ENCODE measurements at regions not wholly inside any gene's neighbourhood (a gene's known extent, or its start where the extent isn't known, plus 50 kb on each side); places are given as distances from the start of the nearest gene placed in this dataset.

- TF ChIP-seq CTCF (IDR thresholded peaks at IDR 0.05) (no peak), POLR2A (IDR thresholded peaks at IDR 0.05) (no peak)
- Histone ChIP-seq H3K27me3 (no peaks in the 10 kb centered on the region), H3K27ac (no peak overlapping the region), H3K9me3 (no peaks in the 10 kb centered on the region), H3K4me3 (replicated peaks in 1 of 3) (no peak overlapping the region), H3K4me1 (no peaks in the 10 kb centered on the region), H3K36me3 (no peaks in the 10 kb centered on the region)
- 79 to 89% methylated on average over 1 of the region's 1 CpG for WGBS, 2 donors
- intact Hi-C loops (cut with DNase I), result no loop called here
- no peak for DNase-seq
These were observed 108.2 kb upstream of the UBE2E3 start for GRCh38 chr2:180872255-180872654.

- Histone ChIP-seq H3K27ac (no peak overlapping the region), H3K4me3 (replicated peaks in 1 of 3) (no peak overlapping the region), H3K9me3 (no peaks in the 10 kb centered on the region), H3K36me3 (no peaks in the 10 kb centered on the region), H3K4me1 (no peaks in the 10 kb centered on the region), H3K27me3 (no peaks in the 10 kb centered on the region)
- TF ChIP-seq CTCF (IDR thresholded peaks at IDR 0.05) (no peak), POLR2A (IDR thresholded peaks at IDR 0.05) (no peak)
- 63 to 67% methylated on average over 4 of the region's 4 CpGs for WGBS, 2 donors
- intact Hi-C loops (cut with DNase I), result no loop called here
- no peak for DNase-seq
These were observed 108.8 kb upstream of the UBE2E3 start for GRCh38 chr2:180871649-180872048.

- Histone ChIP-seq H3K36me3 (no peaks in the 10 kb centered on the region), H3K9me3 (no peaks in the 10 kb centered on the region), H3K4me3 (replicated peaks in 1 of 3) (no peak overlapping the region), H3K27ac (no peak overlapping the region), H3K27me3 (no peaks in the 10 kb centered on the region), H3K4me1 (no peaks in the 10 kb centered on the region)
- WGBS, 2 donors, result 94 to 98% methylated on average over 2 of the region's 2 CpGs
- intact Hi-C loops (cut with DNase I), result no loop called here
- DNase-seq, result no peak
- no peak for TF ChIP-seq CTCF (IDR thresholded peaks at IDR 0.05)
- no peak for TF ChIP-seq POLR2A (IDR thresholded peaks at IDR 0.05)
These were observed 130.6 kb upstream of the UBE2E3 start for GRCh38 chr2:180849851-180850250.

- H3K9me3 ChIP-seq, result no peaks in the 10 kb centered on the region
- no peaks in the 10 kb centered on the region for H3K36me3 ChIP-seq
- H3K27ac ChIP-seq, result no peak overlapping the region
- intact Hi-C loops (cut with DNase I), result no loop called here
- no peak for DNase-seq
- no peak overlapping the region for H3K4me3 ChIP-seq (replicated peaks in 1 of 3)
- H3K27me3 ChIP-seq, result no peaks in the 10 kb centered on the region
- H3K4me1 ChIP-seq, result no peaks in the 10 kb centered on the region
- TF ChIP-seq POLR2A (IDR thresholded peaks at IDR 0.05) (no peak), CTCF (IDR thresholded peaks at IDR 0.05) (no peak)
These were observed 132.0 kb upstream of the UBE2E3 start for GRCh38 chr2:180848393-180848792.

- 82 to 90% methylated on average over 3 of the region's 3 CpGs for WGBS, 2 donors
- no peak overlapping the region for H3K27ac ChIP-seq
These were observed 133.5 kb upstream of the UBE2E3 start for GRCh38 chr2:180846756-180847472.

More at GRCh38 chr2:180846756-180847472, 133.5 kb upstream of the UBE2E3 start:
- no peaks in the 10 kb centered on the region for H3K27me3 ChIP-seq
- no peaks in the 10 kb centered on the region for H3K9me3 ChIP-seq
- TF ChIP-seq CTCF (IDR thresholded peaks at IDR 0.05) (no peak), POLR2A (IDR thresholded peaks at IDR 0.05) (no peak)
- no peaks in the 10 kb centered on the region for H3K36me3 ChIP-seq
- H3K4me3 ChIP-seq (replicated peaks in 1 of 3), result no peak overlapping the region
- DNase-seq, result no peak
- no peaks in the 10 kb centered on the region for H3K4me1 ChIP-seq
- intact Hi-C loops (cut with DNase I), result no loop called here
